SK-N-SH (cell line): ENCODE measurements at regions not wholly inside any gene's neighbourhood (a gene's known extent, or its start where the extent isn't known, plus 50 kb on each side); places are given as distances from the start of the nearest gene placed in this dataset.

ENCODE experiments used
- CTCF ChIP-seq: fragments of 200-600 bp; sonication (generic); IDR thresholded peaks from 2 replicates; pipeline ENCODE4 v1.6.1; 2017; ENCODE audit warnings: antibody characterized with exemption, mild to moderate bottlenecking, moderate library complexity
- FOXM1 ChIP-seq: IDR thresholded peaks from 2 replicates; pipeline ENCODE4 v1.4.0; 2012; ENCODE audit warnings: low read depth, mild to moderate bottlenecking
- JUND ChIP-seq: IDR thresholded peaks from 2 replicates; pipeline ENCODE4 v1.4.0; 2012
- MAX ChIP-seq: IDR thresholded peaks from 2 replicates; pipeline ENCODE4 v1.4.0; 2012; ENCODE audit warnings: low read depth
- POLR2AphosphoS5 ChIP-seq: IDR thresholded peaks from 2 replicates; pipeline ENCODE4 v1.6.1; 2012; ENCODE audit warnings: low read depth, low read length
- RAD21 ChIP-seq: IDR thresholded peaks from 2 replicates; pipeline ENCODE4 v1.6.1; 2012; ENCODE audit warnings: mild to moderate bottlenecking, low read length
- REST ChIP-seq: IDR thresholded peaks from 2 replicates; pipeline ENCODE4 v1.6.1; 2012; ENCODE audit warnings: mild to moderate bottlenecking, low read depth, low read length, moderate library complexity
- RFX5 ChIP-seq: IDR thresholded peaks from 2 replicates; pipeline ENCODE4 v1.6.1; 2012; ENCODE audit warnings: mild to moderate bottlenecking, improper control_type of control experiment, low read length
- SMC3 ChIP-seq: IDR thresholded peaks from 2 replicates; pipeline ENCODE4 v1.6.1; 2012; ENCODE audit warnings: low read depth, low read length, improper control_type of control experiment
- TAF1 ChIP-seq: IDR thresholded peaks from 2 replicates; pipeline ENCODE4 v1.6.1; 2012; ENCODE audit warnings: low read depth, mild to moderate bottlenecking, low read length, moderate library complexity, borderline replicate concordance

GRCh38 chrX:7784580-7784979, 58.4 kb upstream of the VCX start:
- TF ChIP-seq RFX5 (no peak), TAF1 (no peak), POLR2AphosphoS5 (no peak), MAX (no peak), SMC3 (no peak), CTCF (no peak), FOXM1 (no peak), RAD21 (no peak), JUND (no peak), REST (no peak)
